CD4-positive, alpha-beta T cell treated with Interleukin-6 for 4 hours (primary cell): ENCODE measurements at regions not wholly inside any gene's neighbourhood (a gene's known extent, or its start where the extent isn't known, plus 50 kb on each side); places are given as distances from the start of the nearest gene placed in this dataset.
"Not testable (repeated sequence)": the region's sequence is repeated elsewhere in the genome, so short reads cannot be mapped to it uniquely, and the experiment has no call there.

Experiments used
- DNase-seq: peaks from one replicate; pipeline ENCODE4 v3.0.0-alpha.2; 2020; ENCODE audit warnings: mixed read lengths

- DNase-seq = no peak
These were observed 1644.8 kb downstream of the PCDH9 start for GRCh38 chr13:65585346-65585745.

GRCh38 chr13:65584126-65584525 lies 1646.0 kb downstream of the PCDH9 start:
- no peak for DNase-seq

GRCh38 chr13:65582160-65582559 lies 1648.0 kb downstream of the PCDH9 start:
- DNase-seq = no peak

- not testable (repeated sequence) for DNase-seq
These were observed 1665.6 kb downstream of the PCDH9 start for GRCh38 chr13:65564561-65564960.

- DNase-seq = no peak
These were observed 1667.8 kb downstream of the PCDH9 start for GRCh38 chr13:65562305-65562704.

- no peak for DNase-seq
These were observed 1669.2 kb downstream of the PCDH9 start for GRCh38 chr13:65560936-65561335.

DNA sequence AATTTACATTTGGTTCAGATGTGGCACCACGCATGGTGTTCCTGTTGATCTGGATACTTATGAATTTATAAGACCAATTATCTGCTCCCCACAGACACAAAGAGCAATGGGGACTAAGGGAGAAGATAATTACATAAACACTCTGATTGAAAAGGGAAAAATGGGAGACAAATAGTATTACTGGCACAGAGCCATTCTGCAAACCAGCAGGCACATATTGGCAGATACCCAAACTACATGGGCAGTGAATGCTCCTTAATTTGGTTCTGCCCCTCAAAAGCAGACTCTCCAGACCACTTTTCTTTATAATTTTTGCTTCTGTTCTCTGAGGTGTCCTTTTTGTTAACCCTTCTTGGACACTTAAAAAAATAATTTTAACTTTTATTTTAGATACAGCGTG lies 1674.2 kb downstream of the PCDH9 start:
- DNase-seq = no peak

- no peak for DNase-seq
These were observed 1676.9 kb downstream of the PCDH9 start for GRCh38 chr13:65553096-65553727.

- no peak for DNase-seq
These were observed 1678.9 kb downstream of the PCDH9 start for GRCh38 chr13:65551208-65551607.

DNA sequence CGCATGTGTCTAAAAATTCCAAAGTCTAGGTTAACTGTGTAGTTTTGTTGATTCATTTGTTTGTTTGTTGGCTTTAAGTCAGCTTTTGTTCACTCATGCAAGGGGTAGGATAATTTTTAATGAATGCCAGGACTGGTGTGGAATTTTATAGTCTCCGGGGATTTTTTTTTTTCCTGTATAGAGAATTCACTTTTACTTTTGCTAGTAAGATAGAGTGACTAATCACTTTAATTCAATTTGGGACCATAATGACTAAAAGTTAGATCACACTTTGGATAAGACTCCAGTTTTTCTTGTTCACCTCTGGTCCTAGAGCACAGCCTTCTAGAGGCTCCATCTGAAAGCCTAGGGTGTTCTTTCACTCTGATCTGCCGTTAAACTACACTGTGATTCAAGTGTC lies 1690.0 kb downstream of the PCDH9 start:
- no peak for DNase-seq

- no peak for DNase-seq
These were observed 1694.8 kb downstream of the PCDH9 start for GRCh38 chr13:65535370-65535769.

DNA sequence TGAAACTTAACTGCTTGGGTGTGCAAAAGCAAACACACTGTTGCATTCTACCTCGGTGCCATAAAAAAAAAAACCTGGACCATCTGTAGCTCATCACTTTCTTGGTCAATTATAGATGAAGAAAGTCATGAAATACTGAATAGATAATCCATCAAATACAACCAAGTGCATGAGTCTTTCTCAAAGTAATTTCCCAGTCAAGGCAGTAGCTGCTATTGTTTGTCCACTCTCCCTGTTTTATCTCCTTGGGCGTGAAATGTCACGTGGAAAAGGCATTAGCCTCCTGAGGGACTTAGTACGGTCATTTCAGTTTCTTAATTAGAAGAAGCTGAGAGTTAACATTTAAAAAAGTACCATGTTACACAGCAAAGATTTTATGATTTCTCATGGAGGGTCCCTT lies 1697.9 kb downstream of the PCDH9 start:
- no peak for DNase-seq

DNA sequence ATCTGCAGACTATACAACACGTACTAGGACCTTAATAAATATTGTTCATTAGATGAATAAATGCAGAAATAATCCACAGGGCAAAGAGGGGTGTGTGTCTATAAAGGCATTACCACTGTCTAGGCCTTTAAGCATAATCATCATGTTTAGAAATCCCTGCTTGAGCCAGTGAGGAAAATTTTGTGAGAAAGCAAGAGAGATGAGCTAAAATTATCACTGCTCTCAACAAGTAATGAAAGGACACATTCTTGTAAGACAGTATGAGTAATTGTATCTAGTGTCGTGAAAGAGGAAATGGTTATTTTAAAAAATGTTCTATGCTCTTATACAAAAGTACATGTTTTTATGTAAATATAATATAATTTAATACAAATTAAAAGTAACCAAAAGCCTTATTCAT lies 1699.4 kb downstream of the PCDH9 start:
- no peak for DNase-seq

GRCh38 chr13:65529541-65529940 lies 1700.6 kb downstream of the PCDH9 start:
- no peak for DNase-seq

DNA sequence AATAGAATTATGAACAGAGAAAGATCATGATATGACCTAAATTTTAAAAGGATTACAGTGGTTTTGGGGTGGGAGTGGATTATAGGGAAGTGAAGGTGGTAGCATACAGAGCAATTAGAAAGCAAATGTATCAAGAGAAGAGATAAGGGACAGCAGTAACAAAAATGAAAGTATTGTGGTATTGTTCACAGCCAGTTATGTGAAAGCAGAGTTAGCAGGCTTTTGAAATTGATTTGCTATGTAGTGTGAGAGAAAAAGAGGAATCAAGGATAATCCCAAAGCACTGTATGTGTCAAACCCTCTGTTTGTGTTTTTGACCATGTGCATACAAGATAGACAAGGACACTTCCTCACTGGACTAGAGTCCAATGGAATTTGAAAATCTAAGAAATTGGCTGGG lies 1721.4 kb downstream of the PCDH9 start:
- no peak for DNase-seq

GRCh38 chr13:65508338-65508737 lies 1721.8 kb downstream of the PCDH9 start:
- no peak for DNase-seq

GRCh38 chr13:65505941-65506340 lies 1724.2 kb downstream of the PCDH9 start:
- DNase-seq = no peak

- DNase-seq = no peak
These were observed 1725.9 kb downstream of the PCDH9 start for GRCh38 chr13:65504213-65504612.

DNA sequence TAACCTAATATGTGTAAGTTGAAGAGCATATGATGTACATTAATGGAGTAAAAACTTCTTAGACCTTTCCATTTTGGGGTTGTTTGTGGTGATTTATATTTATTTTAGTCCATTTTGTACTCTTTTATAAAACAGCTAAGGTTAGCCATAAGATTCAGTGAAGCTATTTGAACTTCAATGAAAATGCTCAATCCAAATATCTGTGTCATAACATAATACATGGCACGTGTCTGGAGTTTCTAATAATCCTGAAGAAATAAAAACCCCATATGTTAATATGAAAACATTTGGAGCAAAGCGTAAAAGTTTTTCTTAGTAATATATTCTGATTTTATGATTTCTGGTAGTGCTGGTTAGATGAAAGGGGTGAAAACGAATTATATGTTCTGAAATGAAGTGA lies 1729.7 kb downstream of the PCDH9 start:
- DNase-seq = no peak

GRCh38 chr13:65499256-65499655 lies 1730.9 kb downstream of the PCDH9 start:
- no peak for DNase-seq

DNA sequence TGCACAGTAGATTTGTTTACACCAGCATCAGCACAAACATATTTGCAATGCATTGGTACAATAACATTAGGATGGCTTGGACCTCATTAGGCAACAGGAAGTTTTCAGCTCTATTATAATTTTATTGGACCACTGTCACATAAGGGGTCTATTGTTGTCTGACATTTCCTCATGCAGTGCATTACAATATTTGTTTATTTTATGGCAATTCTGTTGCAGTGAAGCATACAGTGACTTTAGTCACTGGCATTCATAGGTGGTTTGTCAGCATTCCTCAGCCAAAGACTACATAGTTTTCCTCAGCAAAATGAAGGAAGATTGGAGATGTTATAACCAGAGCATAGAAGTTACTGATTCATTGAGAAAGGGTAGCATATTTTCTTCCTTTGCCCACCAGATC lies 1732.9 kb downstream of the PCDH9 start:
- DNase-seq = no peak

- not testable (repeated sequence) for DNase-seq
These were observed 1739.4 kb downstream of the PCDH9 start for GRCh38 chr13:65490725-65491124.

- DNase-seq = no peak
These were observed 1741.5 kb downstream of the PCDH9 start for GRCh38 chr13:65488606-65489005.

DNA sequence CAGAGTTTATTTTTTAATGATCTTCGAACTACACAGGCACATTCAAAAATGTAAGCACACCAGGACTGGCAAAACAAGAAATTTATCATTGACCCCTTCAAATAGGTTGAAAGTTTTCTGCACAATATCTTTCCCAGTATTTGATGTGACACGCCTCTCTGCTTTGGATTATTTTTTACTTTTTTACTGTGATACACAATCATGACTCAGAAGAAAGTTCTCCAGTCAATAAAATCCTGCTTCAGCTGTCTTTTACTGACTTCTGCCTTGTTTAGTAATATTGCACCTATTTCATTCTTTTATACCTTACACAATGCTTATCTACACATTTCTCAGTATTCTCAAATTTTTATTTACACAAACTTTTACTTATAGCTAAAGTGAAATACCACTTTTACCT lies 1750.4 kb downstream of the PCDH9 start:
- no peak for DNase-seq

- DNase-seq = no peak
These were observed 1756.9 kb downstream of the PCDH9 start for GRCh38 chr13:65473196-65473595.

DNA sequence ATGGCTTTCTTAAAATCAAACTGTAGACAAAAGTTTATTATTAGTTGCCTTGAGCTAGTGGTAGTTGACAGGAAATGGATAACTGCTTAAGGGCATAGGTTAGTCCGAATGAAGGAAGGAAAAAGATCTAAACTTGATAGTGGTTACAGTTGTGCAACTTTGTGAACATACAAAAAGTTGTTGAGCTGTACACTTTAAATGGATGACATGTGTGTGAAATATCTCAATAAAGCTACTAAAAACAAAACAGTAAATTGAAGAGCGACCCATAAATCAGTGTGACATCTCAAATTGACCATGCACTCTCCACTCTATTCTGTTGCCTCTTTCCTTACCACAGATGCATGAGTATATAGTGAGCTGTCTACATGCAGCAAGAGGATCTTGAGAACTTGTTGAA lies 1757.8 kb downstream of the PCDH9 start:
- DNase-seq = no peak
